ENCODE measurements at regions not wholly inside any gene's neighbourhood (a gene's known extent, or its start where the extent isn't known, plus 50 kb on each side); places are given as distances from the start of the nearest gene placed in this dataset.
A peak's percentile ranks its signal among the peaks of the same experiment; 100 is the strongest.

- Histone ChIP-seq H3K27me3 (no peaks in the 10 kb centered on the region), H3K36me3 (no peaks in the 10 kb centered on the region)
- no peak for TF ChIP-seq Cebpa-rat (IDR thresholded peaks at IDR 0.05)
Observed at GRCh38 chr10:44757551-44758205, 153.5 kb upstream of the TMEM72 start.

GRCh38 chr10:44759122-44759521 lies 152.0 kb upstream of the TMEM72 start:
- Histone ChIP-seq H4K20me1 (no peaks in the 10 kb centered on the region), H3K9ac (no peak overlapping the region), H3K4me3 (no peak overlapping the region)

More at GRCh38 chr10:44757551-44758205, 153.5 kb upstream of the TMEM72 start:
- Histone ChIP-seq H4K20me1 (no peaks in the 10 kb centered on the region), H3K27ac (no peak overlapping the region), H3K4me3 (no peak overlapping the region), H3K9ac (no peak overlapping the region), H3K4me1 (peaks cover 0 to 11% (median 5%) of the 10 kb centered on the region in 10 experiments; a peak in 7 of 20 replicates), H3K4me2 (no peak overlapping the region), H3K9me3 (replicated peaks in 1 of 11) (no peaks in the 10 kb centered on the region; a peak in 1 of 22 replicates)

GRCh38 chr10:44760513-44760912 lies 150.6 kb upstream of the TMEM72 start:
- no peaks in the 10 kb centered on the region for H3K36me3 ChIP-seq
- no peak for TF ChIP-seq Cebpa-rat (IDR thresholded peaks at IDR 0.05)
- H3K27me3 ChIP-seq = no peaks in the 10 kb centered on the region
- H3K4me2 ChIP-seq = no peak overlapping the region
- no peak overlapping the region for H3K27ac ChIP-seq
- no peaks in the 10 kb centered on the region for H4K20me1 ChIP-seq
- H3K9me3 ChIP-seq (replicated peaks in 1 of 11) = no peaks in the 10 kb centered on the region
- no peak overlapping the region for H3K9ac ChIP-seq
- peaks cover 0 to 11% (median 5%) of the 10 kb centered on the region in 10 experiments; a peak in 7 of 20 replicates for H3K4me1 ChIP-seq
- no peak overlapping the region for H3K4me3 ChIP-seq

More at GRCh38 chr10:44759122-44759521, 152.0 kb upstream of the TMEM72 start:
- Histone ChIP-seq H3K27me3 (no peaks in the 10 kb centered on the region), H3K4me1 (peaks cover 0 to 11% (median 5%) of the 10 kb centered on the region in 10 experiments; a peak in 7 of 20 replicates), H3K27ac (no peak overlapping the region), H3K36me3 (no peaks in the 10 kb centered on the region), H3K9me3 (replicated peaks in 1 of 11) (no peaks in the 10 kb centered on the region; a peak in 1 of 22 replicates), H3K4me2 (peak overlapping the region in 7 of 11 experiments; percentile 8 to 19 (median 15); a peak in 5 of 22 replicates)
- TF ChIP-seq Cebpa-rat (IDR thresholded peaks at IDR 0.05) = no peak

- Histone ChIP-seq H3K4me3 (no peak overlapping the region), H3K4me2 (no peak overlapping the region), H3K9me3 (replicated peaks in 1 of 11) (no peaks in the 10 kb centered on the region), H3K36me3 (no peaks in the 10 kb centered on the region), H3K4me1 (peaks cover 0 to 11% (median 5%) of the 10 kb centered on the region in 10 experiments; a peak in 7 of 20 replicates), H3K27me3 (no peaks in the 10 kb centered on the region), H3K27ac (no peak overlapping the region), H3K9ac (no peak overlapping the region), H4K20me1 (no peaks in the 10 kb centered on the region)
- TF ChIP-seq Cebpa-rat (IDR thresholded peaks at IDR 0.05) = no peak
Observed at GRCh38 chr10:44761076-44761475, 150.1 kb upstream of the TMEM72 start.

GRCh38 chr10:44763331-44763730 lies 147.8 kb upstream of the TMEM72 start:
- no peaks in the 10 kb centered on the region for H3K36me3 ChIP-seq
- H4K20me1 ChIP-seq = no peaks in the 10 kb centered on the region
- H3K4me3 ChIP-seq = no peak overlapping the region
- no peak overlapping the region for H3K9ac ChIP-seq
- no peaks in the 10 kb centered on the region for H3K9me3 ChIP-seq (replicated peaks in 1 of 11)
- H3K27me3 ChIP-seq = no peaks in the 10 kb centered on the region
- no peak overlapping the region for H3K27ac ChIP-seq
- no peak overlapping the region for H3K4me2 ChIP-seq
- TF ChIP-seq Cebpa-rat (IDR thresholded peaks at IDR 0.05) = no peak
- peaks cover 0 to 10% (median 5%) of the 10 kb centered on the region in 10 experiments; a peak in 7 of 20 replicates for H3K4me1 ChIP-seq

GRCh38 chr10:44765299-44765698 lies 145.8 kb upstream of the TMEM72 start:
- Histone ChIP-seq H3K9me3 (replicated peaks in 1 of 11) (no peaks in the 10 kb centered on the region), H3K4me2 (no peak overlapping the region), H3K27ac (no peak overlapping the region), H4K20me1 (no peaks in the 10 kb centered on the region), H3K36me3 (no peaks in the 10 kb centered on the region), H3K4me1 (no peaks in the 10 kb centered on the region), H3K27me3 (no peaks in the 10 kb centered on the region), H3K9ac (no peak overlapping the region), H3K4me3 (no peak overlapping the region)
- TF ChIP-seq Cebpa-rat (IDR thresholded peaks at IDR 0.05) = no peak

- Histone ChIP-seq H3K9me3 (replicated peaks in 1 of 11) (no peaks in the 10 kb centered on the region), H3K27ac (no peak overlapping the region), H3K27me3 (no peaks in the 10 kb centered on the region), H4K20me1 (no peaks in the 10 kb centered on the region), H3K9ac (no peak overlapping the region), H3K4me3 (no peak overlapping the region), H3K36me3 (no peaks in the 10 kb centered on the region), H3K4me1 (no peaks in the 10 kb centered on the region), H3K4me2 (no peak overlapping the region)
- TF ChIP-seq Cebpa-rat (IDR thresholded peaks at IDR 0.05) = no peak
Observed at GRCh38 chr10:44766631-44767030, 144.5 kb upstream of the TMEM72 start.

- H3K9ac ChIP-seq = no peak overlapping the region
- no peak overlapping the region for H3K27ac ChIP-seq
- H4K20me1 ChIP-seq = no peaks in the 10 kb centered on the region
- H3K9me3 ChIP-seq (replicated peaks in 1 of 11) = no peaks in the 10 kb centered on the region
- no peak overlapping the region for H3K4me3 ChIP-seq
- H3K27me3 ChIP-seq = no peaks in the 10 kb centered on the region
- H3K36me3 ChIP-seq = no peaks in the 10 kb centered on the region
- no peaks in the 10 kb centered on the region for H3K4me1 ChIP-seq
- no peak overlapping the region for H3K4me2 ChIP-seq
- TF ChIP-seq Cebpa-rat (IDR thresholded peaks at IDR 0.05) = no peak
Observed at GRCh38 chr10:44769450-44769849, 141.7 kb upstream of the TMEM72 start.

- H3K27me3 ChIP-seq = no peaks in the 10 kb centered on the region
- TF ChIP-seq Cebpa-rat (IDR thresholded peaks at IDR 0.05) = no peak
- H3K4me1 ChIP-seq = no peaks in the 10 kb centered on the region
- H3K9ac ChIP-seq = no peak overlapping the region
- H3K4me3 ChIP-seq = no peak overlapping the region
- no peaks in the 10 kb centered on the region for H3K36me3 ChIP-seq
- no peaks in the 10 kb centered on the region; a peak in 1 of 22 replicates for H4K20me1 ChIP-seq
- no peak overlapping the region for H3K27ac ChIP-seq
- H3K4me2 ChIP-seq = no peak overlapping the region
- no peaks in the 10 kb centered on the region for H3K9me3 ChIP-seq (replicated peaks in 1 of 11)
Observed at GRCh38 chr10:44771233-44771995, 139.7 kb upstream of the TMEM72 start.
